ENCODE measurements at regions not wholly inside any gene's neighbourhood (a gene's known extent, or its start where the extent isn't known, plus 50 kb on each side); places are given as distances from the start of the nearest gene placed in this dataset.

GRCh38 chr10:14380746-14381145, 50.0 kb upstream of the FRMD4A start:
- no peak overlapping the region for H2AFZ ChIP-seq (ENCODE audit: low read depth, low read length)
- H3K27me3 ChIP-seq (ENCODE audit: insufficient read depth, low read length), result no peaks in the 10 kb centered on the region

More at GRCh38 chr10:14380746-14381145, 50.0 kb upstream of the FRMD4A start:
- no peaks in the 10 kb centered on the region for H3K36me3 ChIP-seq (ENCODE audit: insufficient read depth, low read length)
- no peaks in the 10 kb centered on the region for H3K9me3 ChIP-seq (ENCODE audit: low read length)
- H3K4me3 ChIP-seq (ENCODE audit: low read length), result no peak overlapping the region
- peaks cover 24% of the 10 kb centered on the region for H3K4me1 ChIP-seq (ENCODE audit: insufficient read depth, low read length)

Data from neuron (in vitro differentiated cells).